ENCODE measurements at regions not wholly inside any gene's neighbourhood (a gene's known extent, or its start where the extent isn't known, plus 50 kb on each side); places are given as distances from the start of the nearest gene placed in this dataset.

DNA sequence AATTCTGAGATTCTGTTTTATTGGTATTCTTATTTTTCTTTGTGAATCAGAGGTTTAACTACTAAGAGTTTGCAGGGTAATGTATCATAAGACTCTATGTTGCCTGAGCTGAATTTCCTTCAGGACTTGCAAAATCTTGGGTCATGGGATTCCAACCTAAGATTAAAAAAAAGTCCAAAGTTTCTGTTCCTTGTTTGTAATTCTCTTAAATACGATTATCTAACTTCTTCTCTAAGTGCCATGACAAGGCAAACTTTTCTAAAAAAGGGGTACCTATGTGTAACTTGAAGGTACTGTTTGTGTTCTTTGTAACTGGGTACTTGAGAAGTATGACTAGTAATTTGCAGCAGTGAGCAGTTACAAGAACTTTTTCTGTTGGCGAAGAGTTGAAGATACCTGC is 181.3 kb upstream of the ZEB2 start:
- TF ChIP-seq, protein P1, sequence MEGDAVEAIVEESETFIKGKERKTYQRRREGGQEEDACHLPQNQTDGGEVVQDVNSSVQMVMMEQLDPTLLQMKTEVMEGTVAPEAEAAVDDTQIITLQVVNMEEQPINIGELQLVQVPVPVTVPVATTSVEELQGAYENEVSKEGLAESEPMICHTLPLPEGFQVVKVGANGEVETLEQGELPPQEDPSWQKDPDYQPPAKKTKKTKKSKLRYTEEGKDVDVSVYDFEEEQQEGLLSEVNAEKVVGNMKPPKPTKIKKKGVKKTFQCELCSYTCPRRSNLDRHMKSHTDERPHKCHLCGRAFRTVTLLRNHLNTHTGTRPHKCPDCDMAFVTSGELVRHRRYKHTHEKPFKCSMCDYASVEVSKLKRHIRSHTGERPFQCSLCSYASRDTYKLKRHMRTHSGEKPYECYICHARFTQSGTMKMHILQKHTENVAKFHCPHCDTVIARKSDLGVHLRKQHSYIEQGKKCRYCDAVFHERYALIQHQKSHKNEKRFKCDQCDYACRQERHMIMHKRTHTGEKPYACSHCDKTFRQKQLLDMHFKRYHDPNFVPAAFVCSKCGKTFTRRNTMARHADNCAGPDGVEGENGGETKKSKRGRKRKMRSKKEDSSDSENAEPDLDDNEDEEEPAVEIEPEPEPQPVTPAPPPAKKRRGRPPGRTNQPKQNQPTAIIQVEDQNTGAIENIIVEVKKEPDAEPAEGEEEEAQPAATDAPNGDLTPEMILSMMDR (conservative IDR thresholded peaks at IDR 0.05; ENCODE audit: low read depth in 2 of 2) = no peak
- no peak for TF ChIP-seq CREB1 (CRISPR knock-in tag; IDR thresholded peaks at IDR 0.05; ENCODE audit: low read depth)
- TF ChIP-seq JUNB (IDR thresholded peaks at IDR 0.05; ENCODE audit: unreplicated experiment) = no peak
- TF ChIP-seq EZH2 (IDR thresholded peaks at IDR 0.05; ENCODE audit: low read depth, unreplicated experiment) = no peak
- TF ChIP-seq POLR2AphosphoS5 (IDR thresholded peaks at IDR 0.05; ENCODE audit: low read depth) = no peak
- TF ChIP-seq, protein P2, sequence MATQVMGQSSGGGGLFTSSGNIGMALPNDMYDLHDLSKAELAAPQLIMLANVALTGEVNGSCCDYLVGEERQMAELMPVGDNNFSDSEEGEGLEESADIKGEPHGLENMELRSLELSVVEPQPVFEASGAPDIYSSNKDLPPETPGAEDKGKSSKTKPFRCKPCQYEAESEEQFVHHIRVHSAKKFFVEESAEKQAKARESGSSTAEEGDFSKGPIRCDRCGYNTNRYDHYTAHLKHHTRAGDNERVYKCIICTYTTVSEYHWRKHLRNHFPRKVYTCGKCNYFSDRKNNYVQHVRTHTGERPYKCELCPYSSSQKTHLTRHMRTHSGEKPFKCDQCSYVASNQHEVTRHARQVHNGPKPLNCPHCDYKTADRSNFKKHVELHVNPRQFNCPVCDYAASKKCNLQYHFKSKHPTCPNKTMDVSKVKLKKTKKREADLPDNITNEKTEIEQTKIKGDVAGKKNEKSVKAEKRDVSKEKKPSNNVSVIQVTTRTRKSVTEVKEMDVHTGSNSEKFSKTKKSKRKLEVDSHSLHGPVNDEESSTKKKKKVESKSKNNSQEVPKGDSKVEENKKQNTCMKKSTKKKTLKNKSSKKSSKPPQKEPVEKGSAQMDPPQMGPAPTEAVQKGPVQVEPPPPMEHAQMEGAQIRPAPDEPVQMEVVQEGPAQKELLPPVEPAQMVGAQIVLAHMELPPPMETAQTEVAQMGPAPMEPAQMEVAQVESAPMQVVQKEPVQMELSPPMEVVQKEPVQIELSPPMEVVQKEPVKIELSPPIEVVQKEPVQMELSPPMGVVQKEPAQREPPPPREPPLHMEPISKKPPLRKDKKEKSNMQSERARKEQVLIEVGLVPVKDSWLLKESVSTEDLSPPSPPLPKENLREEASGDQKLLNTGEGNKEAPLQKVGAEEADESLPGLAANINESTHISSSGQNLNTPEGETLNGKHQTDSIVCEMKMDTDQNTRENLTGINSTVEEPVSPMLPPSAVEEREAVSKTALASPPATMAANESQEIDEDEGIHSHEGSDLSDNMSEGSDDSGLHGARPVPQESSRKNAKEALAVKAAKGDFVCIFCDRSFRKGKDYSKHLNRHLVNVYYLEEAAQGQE (IDR thresholded peaks at IDR 0.05; ENCODE audit: unreplicated experiment) = no peak
- TF ChIP-seq, protein P3, sequence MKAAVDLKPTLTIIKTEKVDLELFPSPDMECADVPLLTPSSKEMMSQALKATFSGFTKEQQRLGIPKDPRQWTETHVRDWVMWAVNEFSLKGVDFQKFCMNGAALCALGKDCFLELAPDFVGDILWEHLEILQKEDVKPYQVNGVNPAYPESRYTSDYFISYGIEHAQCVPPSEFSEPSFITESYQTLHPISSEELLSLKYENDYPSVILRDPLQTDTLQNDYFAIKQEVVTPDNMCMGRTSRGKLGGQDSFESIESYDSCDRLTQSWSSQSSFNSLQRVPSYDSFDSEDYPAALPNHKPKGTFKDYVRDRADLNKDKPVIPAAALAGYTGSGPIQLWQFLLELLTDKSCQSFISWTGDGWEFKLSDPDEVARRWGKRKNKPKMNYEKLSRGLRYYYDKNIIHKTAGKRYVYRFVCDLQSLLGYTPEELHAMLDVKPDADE (IDR thresholded peaks at IDR 0.05) = no peak

Measured in GM23338 (cell line).